ENCODE measurements at regions not wholly inside any gene's neighbourhood (a gene's known extent, or its start where the extent isn't known, plus 50 kb on each side); places are given as distances from the start of the nearest gene placed in this dataset.
"Not testable (repeated sequence)": the region's sequence is repeated elsewhere in the genome, so short reads cannot be mapped to it uniquely, and the experiment has no call there.

- not testable (repeated sequence) for TF ChIP-seq CTCF, POLR2A (IDR thresholded peaks at IDR 0.05)
Observed at GRCh38 chr11:25501426-25501825, 830.5 kb upstream of the ANO3 start.
